ENCODE measurements at regions not wholly inside any gene's neighbourhood (a gene's known extent, or its start where the extent isn't known, plus 50 kb on each side); places are given as distances from the start of the nearest gene placed in this dataset.

GRCh38 chr13:112152846-112153245, 85.9 kb downstream of the SOX1 start (continued):
- TF ChIP-seq ZNF274 (IDR thresholded peaks at IDR 0.05; ENCODE audit: borderline replicate concordance, extremely low read depth, low read length) (no peak), TAF7 (optimal IDR thresholded peaks at IDR 0.05; ENCODE audit: borderline replicate concordance, low read depth, low read length) (no peak)
